GM11168 (cell line): ENCODE measurements at regions not wholly inside any gene's neighbourhood (a gene's known extent, or its start where the extent isn't known, plus 50 kb on each side); places are given as distances from the start of the nearest gene placed in this dataset.
"Not testable (repeated sequence)": the region's sequence is repeated elsewhere in the genome, so short reads cannot be mapped to it uniquely, and the experiment has no call there.

ENCODE experiments used
- in situ Hi-C: fragments of 300-500 bp; cut with MboI; formaldehyde crosslinking; loops from one replicate; pipeline ENCODE4 v1.12.0; 2022; ENCODE audit warnings: low sequenced_read_pairs; ENCODE audit not compliant: unreplicated experiment

- in situ Hi-C loops: no loop called here
These were observed 212.7 kb upstream of the IGFBP3 start for GRCh38 chr7:46133751-46134150.

DNA sequence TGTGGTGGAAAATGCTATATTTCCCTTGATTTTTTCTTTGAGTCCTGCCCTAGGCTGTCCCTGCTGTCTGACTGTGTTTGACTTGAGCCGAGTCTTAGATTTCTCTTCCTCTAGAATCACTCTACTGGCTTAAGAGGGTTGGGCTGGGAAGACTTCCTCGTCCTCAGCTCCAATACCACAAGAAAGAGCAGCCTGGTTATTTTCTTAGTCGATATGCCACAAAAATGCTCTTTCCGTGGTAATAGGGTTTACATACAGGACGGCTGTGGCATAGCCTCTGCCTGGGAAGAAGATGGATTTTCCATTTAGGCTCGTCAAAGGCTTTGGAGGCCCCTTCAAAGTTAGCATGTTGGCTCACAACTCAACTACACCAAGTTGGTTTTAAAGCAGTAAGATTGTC is 212.0 kb upstream of the IGFBP3 start:
- in situ Hi-C loops: no loop called here

DNA sequence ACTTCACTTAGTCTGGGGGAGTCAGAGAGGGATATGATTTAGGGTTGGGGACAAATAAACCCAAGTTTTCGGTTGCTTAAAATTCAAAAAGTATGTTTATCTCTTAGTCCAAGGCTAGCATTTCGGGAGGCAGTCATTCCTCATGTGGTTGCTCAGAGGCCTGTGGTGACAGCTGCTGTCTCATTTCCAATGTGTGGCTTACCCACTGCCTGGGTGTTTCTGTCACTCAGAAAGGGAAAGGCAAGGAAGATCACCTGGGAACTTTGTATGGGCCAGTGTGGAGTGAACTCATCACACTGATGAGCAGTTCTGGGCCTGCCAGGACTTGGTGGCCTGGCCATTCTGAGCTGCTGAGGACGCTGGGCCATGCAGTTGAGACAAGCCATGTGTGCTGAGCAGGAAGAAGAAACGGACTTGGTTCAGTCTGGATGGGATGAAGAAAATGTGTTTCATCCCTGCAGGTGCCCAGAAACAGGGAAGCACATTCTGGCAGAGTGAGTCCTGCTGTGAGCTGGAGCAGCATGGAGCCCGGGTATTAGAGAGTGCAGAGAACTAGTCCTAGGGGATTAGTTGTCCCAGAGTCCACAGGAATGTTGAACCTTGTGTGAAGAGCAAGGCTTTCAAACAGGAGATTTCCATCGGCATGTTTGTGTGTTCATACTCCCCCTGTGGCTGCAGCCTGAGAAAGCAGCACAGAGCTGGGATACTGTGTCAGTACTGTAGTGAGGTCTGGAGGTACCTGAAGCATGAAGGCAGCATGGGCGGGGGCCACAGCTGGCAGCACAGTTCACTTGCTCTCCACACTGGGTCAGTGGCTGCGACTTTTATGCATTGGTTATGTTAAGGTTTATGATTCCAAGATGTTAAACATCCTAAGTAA is 211.1 kb upstream of the IGFBP3 start:
- in situ Hi-C loops: no loop called here

DNA sequence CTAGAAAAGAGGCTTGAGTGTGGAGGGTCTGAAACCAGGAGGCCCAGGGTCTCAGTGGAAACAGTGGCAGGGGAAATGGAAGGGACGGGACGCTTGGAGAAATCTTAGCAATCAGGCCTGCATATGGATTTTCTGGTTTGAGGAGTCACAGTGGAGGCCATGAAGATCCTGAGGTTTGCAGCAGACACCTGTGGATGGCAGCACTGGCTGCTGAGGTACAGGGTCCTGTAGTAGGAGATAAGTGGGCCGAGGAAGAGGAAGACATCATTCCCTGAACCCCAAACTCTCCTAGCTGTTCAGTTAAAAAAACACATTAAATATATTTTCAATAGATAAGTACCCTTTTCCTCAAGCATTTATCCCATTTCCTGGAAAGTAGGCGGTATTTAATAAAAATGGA is 208.8 kb upstream of the IGFBP3 start:
- in situ Hi-C loops: no loop called here

- in situ Hi-C loops: no loop called here
These were observed 206.7 kb upstream of the IGFBP3 start for GRCh38 chr7:46127814-46128213.

- in situ Hi-C loops: no loop called here
These were observed 205.7 kb upstream of the IGFBP3 start for GRCh38 chr7:46126675-46127300.

GRCh38 chr7:46123756-46124343 is 202.8 kb upstream of the IGFBP3 start:
- in situ Hi-C loops: no loop called here

DNA sequence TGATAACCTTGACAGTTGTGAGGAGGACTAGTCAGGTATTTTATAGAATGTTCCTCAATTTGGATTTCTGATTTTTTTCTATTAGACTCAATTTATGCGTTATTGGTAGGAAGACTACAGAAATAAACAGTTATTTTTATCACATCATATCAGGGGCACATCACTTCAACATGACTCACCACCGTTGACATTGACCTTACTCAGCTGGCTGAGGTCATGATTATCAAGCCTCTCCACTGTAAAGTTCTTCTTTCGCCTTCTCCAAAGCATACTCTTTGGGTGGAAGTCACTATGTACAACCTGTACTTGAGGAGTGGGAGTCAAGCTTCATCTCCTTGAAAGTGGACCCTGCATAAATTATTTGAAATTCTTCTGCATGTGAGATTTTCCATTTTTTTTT is 194.3 kb upstream of the IGFBP3 start:
- in situ Hi-C loops: no loop called here

DNA sequence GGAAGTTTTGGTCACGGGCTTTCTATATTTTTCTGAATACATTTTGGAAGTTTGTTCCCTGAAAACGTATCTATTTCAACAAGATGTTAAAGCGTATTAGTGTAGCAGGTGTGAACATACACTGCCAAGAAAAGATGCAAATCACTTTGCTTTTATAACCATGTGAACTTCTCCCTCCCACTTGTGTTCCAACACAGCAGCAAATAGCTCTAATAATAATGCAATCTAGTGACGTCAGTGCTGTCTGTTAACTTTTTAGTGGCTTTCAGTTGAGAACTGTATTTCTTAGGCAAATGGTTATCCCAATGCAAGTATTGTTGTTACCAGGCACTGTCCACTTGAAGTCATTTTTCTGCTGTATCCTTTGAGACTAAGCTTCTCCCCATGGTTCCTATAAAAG is 188.4 kb upstream of the IGFBP3 start:
- in situ Hi-C loops: no loop called here

- in situ Hi-C loops: no loop called here
These were observed 187.2 kb upstream of the IGFBP3 start for GRCh38 chr7:46108272-46108671.

- in situ Hi-C loops: no loop called here
These were observed 186.6 kb upstream of the IGFBP3 start for GRCh38 chr7:46107610-46108217.

DNA sequence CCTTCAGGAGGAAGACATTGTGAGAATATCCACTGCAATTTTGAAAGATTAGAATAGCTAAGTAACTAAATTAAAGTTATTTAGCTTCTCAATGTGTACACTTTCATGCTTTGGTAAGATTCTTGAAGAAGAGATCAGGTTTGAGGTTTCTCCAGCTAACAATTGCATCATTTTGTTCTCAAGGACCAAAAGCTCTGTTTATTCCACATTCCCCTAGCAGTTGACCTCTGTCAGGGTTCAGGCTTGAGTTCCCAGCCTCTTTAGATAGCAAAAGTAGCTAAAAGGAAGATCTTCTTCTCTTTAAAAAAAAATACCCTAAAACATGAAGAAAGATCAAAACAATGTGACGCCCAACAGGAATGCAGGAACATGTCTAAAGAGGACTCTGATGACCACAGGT is 179.4 kb upstream of the IGFBP3 start:
- in situ Hi-C loops: no loop called here

DNA sequence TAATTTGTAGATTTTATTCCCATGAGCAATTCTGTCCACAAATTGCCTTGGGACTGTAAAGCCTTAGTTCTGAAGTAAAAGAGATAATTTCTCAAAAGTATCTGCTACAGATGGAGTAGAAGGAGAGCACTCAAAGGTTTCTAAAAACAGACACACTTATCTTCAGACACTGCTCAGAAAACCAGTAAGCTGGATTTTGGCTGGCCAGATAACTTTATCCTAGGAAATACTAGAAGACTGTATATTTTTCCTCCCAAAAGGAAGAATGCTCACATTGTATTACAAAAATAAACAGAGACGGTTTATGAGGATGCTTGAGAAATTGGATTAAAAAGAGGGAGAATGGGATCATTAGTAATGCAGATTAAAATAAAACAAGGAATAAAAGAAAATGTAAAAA is 178.0 kb upstream of the IGFBP3 start:
- in situ Hi-C loops: no loop called here

DNA sequence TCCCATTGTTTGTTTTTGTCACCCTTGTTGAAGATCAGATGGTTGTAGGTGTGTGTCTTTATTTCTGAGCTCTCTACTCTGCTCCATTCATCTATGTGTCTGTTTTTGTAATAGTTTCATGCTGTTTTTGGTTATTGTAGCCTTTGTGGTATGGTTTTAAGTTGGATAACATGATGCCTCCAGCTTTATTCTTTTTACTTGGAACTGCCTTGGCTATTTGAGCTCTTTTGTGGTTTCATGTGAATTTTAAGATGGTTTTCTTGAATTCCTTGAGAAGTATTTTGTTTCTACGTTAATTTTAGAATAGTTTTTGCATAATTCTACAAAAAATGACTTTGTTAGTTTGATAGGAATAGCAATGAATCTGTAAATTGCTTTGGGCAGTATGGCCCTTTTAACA is 170.0 kb upstream of the IGFBP3 start:
- in situ Hi-C loops: no loop called here

DNA sequence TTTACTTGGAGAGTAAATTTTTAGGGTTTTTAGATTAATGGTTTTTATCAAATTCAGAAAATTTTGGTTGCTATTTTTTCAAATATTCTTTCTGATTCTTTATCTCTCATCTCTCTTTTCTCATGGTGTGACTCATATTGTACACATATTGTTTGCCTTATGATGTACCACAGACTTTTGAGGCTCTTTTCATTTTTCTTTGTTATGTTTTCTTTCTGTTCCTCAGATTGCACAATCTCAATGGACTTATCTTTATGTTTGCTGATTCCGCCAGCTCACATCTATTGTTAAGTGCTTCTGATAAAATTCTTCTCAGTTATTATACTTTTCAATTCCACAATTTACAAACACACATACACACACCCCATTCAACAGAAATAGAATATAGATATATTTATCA is 168.2 kb upstream of the IGFBP3 start:
- in situ Hi-C loops: no loop called here

DNA sequence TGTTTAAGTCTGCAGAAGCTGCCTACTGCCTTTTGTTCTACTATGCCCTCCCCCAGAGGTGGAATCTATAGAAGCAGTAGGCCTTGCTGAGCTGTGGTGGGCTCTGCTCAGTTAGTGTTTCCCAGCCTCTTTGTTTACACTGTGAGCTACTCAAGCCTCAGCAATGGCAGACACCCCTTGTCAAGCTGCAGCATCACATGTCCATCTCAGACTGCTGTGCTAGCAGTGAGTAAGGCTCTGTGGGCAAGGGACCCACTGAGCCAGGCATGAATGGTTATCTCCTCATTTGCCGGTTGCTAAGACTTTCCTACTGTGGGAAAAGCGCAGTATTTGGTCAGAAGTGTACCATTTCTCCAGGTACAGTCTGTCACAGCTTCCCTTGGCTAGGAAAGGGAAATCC is 167.4 kb upstream of the IGFBP3 start:
- in situ Hi-C loops: not testable (repeated sequence)

- in situ Hi-C loops: no loop called here
These were observed 159.6 kb upstream of the IGFBP3 start for GRCh38 chr7:46080595-46081159.

DNA sequence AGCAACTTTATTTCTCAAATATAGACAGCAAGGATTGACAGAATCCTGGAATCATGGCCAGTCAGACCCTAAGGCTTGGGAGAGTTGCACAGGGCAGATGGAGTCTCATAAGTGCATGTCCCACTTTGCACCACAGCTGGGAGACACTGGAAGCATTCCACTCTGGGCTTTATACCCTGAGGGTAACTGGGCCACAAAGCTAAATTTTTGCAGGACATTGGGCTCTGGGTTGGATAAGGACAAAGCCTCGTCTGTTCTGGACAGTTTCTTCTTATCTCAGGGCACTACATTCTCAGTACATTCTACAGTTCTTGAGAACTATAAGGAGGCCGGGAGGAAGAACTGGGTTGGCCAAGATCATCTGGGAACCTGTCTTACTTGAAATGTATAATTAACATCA is 158.3 kb upstream of the IGFBP3 start:
- in situ Hi-C loops: no loop called here

DNA sequence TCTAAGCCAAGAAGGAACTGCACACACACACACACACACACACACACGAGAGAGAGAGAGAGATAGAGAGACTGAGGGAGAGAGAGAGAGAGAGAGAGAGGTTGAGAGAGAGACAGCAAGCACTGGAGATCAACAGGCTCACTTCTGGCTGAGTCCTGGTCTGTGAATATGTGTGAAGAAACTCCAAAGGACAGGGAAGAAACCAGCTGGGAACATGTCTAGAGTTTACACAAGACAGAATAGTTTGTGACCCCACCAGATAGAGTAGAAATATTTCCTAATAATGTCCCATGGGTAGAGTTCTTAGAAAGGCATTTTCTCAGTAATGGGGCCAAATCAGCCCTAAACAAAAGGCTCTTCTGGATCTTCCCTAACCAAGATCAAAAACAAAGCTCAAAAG is 155.5 kb upstream of the IGFBP3 start:
- in situ Hi-C loops: no loop called here

DNA sequence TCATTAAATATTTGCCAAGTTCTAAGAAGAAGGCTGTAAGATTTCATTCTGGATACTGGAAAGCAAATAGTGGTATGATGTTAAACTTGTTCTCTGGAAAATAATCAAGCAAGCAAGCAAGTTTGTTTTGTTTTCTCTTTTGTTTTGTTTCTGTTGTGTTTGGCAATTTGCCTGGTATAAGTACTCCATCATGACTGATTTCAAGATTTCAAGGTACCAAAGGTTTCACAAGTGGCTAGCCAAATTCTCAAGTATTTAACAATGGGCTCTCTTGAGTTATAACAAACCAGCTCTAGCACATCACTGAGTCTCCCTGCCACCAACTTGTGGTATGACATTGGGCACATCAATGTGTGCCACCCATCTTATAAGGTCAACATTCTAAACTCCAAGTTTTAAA is 151.7 kb upstream of the IGFBP3 start:
- in situ Hi-C loops: no loop called here

GRCh38 chr7:46071601-46072000 is 150.5 kb upstream of the IGFBP3 start:
- in situ Hi-C loops: no loop called here
